HG03064 (cell line): ENCODE measurements at regions not wholly inside any gene's neighbourhood (a gene's known extent, or its start where the extent isn't known, plus 50 kb on each side); places are given as distances from the start of the nearest gene placed in this dataset.

Experiments used
- ATAC-seq: cut with Tn5 transposase; IDR thresholded peaks from one replicate; pipeline ENCODE4 v1.9.1; 2021; ENCODE audit warnings: low read depth; ENCODE audit not compliant: unreplicated experiment

- ATAC-seq: no peak
Observed at GRCh38 chr12:77323788-77324415, 258.5 kb upstream of the E2F7 start.

DNA sequence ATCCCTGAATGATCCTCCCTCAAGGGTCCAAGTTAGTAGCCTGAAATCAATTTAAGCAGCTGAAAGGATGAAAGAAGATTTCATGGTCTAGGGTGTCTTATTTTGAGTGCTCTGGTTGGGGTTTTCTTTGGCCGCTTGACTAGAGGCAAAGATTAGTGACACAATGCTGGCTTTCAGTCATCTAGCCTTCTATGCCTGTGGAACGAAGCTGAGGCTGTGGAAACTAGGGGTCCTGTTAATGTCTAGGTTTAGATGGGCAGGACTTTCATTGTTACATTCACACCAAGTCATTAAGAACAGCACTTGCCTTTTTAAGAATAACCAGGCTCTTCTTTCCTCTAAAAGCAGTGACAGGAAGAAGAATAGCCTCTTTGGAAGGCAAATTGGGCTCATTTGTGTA lies 253.8 kb upstream of the E2F7 start:
- no peak for ATAC-seq

DNA sequence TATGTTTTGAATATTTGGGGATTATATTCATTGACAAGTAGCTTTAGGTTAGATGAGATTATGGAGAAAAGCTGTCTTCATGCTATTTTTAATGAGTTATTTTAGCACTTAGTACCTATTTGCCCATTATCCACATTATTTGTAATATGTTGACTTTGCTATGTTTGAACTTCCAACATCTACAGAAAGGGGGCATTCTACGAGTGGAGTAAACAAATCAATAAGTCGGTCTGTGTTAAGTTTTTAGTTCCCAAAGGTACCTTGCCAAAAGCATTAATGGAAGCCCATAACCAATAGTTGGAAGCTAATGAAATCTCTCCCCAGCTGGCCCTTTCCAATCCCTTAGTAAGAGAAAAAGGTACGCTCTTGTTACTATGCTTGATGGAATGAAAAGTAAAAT lies 250.0 kb upstream of the E2F7 start:
- no peak for ATAC-seq

DNA sequence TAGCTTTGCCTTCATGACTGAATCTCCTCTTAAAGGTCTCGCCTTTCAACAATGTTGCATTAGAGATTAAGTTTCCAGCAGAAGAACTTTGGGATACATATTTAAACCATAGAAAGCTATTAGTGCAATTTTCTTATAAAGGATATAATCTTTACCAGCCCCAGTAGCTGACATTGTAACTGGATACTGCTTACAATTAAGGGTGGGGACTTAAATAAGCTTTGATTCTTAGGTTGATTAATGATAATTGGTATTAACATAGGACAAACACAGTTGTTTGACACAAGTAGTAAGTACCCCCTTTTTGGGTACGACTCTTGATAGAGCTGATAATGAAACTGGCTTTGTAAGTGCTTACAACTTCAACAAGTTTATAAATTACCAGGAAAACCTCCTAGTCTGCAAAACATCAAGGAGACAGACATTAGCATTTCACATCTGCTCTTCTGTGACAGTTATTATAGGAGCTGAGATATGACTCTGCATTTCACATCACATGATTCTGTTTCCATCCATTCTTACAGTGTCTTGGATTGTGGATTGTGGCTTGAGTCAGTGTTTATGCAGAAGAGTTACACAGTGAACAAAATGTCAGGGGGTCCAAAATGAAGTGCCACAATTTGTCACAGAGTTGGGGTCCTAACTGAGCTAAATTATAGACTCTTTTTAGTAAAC lies 249.1 kb upstream of the E2F7 start:
- ATAC-seq: no peak

DNA sequence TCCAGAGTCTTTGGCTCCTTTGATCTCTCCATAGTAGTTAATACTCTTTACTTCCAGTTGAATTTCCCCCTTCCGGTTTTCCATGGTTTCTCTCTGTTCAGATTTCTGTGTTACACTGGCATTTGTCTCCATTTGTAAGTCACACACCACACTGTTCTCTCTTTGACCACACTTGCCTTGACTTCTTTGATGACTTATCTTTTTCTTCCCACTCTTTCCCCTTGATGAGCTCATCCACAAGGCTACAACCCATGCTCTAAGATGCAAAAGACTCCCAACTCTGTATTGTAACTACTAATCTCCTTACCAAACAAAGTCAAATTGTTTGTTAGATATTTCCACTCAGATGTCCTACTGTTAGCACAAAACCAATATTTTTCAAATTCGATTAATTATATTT lies 242.7 kb upstream of the E2F7 start:
- ATAC-seq: no peak

DNA sequence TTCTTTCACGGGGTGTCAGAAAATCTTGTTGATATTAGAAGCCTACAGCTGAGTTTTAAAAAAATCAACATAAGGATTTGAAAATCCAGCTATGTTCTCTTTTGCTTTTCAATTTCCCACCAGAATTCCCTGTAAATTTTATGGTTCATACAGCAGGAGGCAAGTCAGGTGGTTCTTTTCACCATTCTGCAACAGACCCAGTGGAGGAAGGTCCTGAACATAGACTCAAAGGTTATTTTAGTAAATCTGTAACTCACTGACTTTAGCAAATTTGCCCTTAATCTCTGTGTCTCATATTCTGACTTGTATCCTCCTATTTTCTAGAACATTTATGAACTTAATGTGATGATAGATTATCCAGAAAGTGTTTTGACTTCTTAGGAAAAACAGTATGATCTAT lies 235.4 kb upstream of the E2F7 start:
- no peak for ATAC-seq

GRCh38 chr12:77299910-77300669 lies 234.7 kb upstream of the E2F7 start:
- no peak for ATAC-seq

GRCh38 chr12:77299001-77299400 lies 233.6 kb upstream of the E2F7 start:
- ATAC-seq: no peak

DNA sequence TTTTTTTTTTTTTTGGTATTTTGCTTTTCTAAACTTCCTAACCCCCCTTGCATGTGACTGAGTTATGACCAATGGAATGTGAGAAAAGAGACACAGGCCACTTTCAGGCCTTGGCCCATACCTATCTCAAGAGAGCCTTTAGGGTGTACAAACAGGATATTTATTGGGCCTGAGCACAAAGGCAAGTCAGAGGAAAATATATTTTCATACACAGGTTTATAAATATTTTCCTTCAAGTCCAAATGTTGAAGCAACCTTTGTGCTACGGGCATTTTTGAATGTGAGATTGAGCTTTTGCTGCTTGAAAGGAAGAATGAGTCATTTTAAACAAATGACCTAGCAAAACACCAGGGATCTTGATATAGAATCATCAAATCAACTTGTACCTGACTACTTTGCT lies 228.6 kb upstream of the E2F7 start:
- ATAC-seq: no peak

GRCh38 chr12:77274926-77275325 lies 209.6 kb upstream of the E2F7 start:
- no peak for ATAC-seq

DNA sequence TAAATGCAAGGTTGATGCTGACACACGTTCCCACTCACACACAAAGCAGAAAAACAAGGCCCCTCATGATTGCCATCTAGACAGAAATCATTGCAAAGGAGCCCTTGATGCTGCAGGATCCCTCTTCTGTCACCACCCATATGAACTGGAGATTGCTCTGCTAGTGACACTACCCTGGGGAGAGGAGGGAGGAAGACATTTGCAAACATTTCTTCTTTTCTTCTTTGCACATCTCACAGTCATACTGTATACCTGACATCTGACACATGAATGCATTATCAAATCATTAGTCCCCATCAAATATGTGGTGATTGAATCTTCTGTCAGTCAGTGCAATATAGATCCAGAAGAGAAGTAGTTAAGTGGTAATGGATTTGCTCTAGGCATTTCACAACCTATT lies 208.5 kb upstream of the E2F7 start:
- ATAC-seq: no peak

DNA sequence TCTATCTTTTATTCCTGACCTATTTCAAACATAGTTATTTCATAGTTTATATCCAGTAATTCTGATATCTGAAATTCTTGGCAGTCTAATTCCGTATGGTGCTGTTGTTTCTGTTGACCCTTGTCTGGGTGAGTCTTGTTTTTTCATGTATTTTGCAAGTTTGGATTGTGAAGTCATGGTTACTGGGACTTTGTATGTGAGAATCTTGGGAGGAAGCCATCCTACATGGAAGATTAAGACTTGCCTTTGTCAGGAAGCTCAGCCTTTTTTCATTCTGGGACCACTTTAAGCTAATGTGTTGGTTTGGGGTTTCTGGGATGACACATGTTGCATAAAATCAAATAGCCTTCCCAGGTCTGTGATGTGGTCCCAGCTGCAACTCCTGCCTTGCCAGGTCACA lies 191.6 kb upstream of the E2F7 start:
- no peak for ATAC-seq

GRCh38 chr12:77253321-77253720 lies 188.0 kb upstream of the E2F7 start:
- no peak for ATAC-seq

GRCh38 chr12:77251799-77252198 lies 186.4 kb upstream of the E2F7 start:
- ATAC-seq: no peak

DNA sequence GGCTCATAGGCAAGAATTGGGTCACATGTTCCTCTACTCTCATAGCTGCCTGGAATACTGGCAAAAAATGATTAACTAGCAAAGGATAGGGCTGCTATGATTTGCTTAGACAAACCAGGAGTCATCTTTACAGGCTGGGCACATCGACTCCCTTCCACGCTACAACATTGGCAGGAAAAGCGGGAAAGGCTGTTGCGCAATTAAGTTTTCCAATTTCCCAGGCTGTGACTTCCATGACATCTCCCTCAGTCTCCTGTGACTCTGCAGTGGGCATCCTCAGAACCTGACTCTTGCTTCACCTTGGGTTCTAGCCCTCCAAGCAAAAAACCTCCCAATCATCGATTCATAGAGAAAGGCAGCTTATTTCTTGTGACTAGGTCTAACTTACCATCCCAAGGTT lies 184.5 kb upstream of the E2F7 start:
- ATAC-seq: no peak

- no peak for ATAC-seq
Observed at GRCh38 chr12:77248036-77248435, 182.7 kb upstream of the E2F7 start.

- no peak for ATAC-seq
Observed at GRCh38 chr12:77247542-77247941, 182.2 kb upstream of the E2F7 start.

DNA sequence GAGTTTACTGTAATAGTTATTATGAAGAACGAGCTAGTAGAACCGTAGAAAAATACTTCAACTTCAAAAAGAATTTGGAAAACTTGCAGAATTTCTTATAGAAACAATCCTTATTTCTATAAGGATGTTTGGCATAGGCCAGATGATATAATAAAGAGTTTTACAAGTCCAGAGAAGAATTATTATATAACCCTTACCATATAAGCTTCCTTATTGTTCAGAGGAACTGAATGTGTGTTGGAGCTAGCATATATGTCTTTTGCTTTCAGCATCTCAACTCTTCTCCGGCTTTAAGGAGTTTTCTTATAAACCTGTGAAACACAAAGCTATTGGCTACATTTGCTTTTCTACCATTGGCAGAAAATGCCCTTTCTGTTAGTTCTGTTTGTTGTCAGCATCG lies 178.0 kb upstream of the E2F7 start:
- no peak for ATAC-seq

DNA sequence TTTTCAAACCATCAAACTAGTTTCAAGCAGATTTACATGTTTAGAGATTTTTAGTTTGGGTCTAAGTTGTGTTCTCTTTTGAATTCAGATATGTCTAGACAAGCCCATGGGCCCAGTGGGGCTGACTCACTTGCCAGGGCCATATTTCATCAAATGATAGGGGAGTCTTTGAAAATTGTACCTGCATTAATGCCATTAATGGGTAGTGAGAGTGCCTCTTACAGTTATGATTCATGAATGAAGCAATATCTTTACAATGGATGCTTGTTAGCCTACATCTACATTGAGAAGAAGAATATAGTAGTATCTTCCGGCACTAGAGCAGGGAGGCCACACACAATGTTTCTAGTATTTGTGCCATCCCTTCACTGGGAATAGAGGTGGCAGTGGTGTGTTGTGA lies 174.2 kb upstream of the E2F7 start:
- no peak for ATAC-seq

- ATAC-seq: no peak
Observed at GRCh38 chr12:77238335-77238734, 173.0 kb upstream of the E2F7 start.

GRCh38 chr12:77237896-77238295 lies 172.5 kb upstream of the E2F7 start:
- ATAC-seq: no peak

DNA sequence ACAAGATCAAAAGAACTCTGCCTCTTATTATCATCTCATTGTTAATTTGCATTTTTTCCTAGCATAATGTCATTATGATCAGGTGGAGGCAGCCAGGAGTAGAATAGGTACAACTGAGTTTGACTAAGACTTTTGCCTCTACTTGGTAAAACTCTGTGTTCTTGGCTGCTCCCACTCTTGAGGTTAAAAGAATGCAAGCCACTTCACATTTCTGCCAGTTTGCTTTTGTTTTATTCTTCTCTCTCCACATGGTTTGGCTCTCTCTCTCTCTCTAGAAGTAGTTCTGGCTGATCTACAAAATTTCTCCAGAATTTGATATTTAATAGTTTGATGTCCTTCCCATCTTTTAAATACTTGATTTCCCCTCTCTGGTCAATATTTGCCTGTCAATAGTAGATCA lies 170.7 kb upstream of the E2F7 start:
- no peak for ATAC-seq
